Lung (tissue), 11 donors: ENCODE measurements at regions not wholly inside any gene's neighbourhood (a gene's known extent, or its start where the extent isn't known, plus 50 kb on each side); places are given as distances from the start of the nearest gene placed in this dataset.

Experiments used
- ATAC-seq: fragments of 200-7000 bp; cut with Tn5 transposase; one replicate; pipeline ENCODE4 v1.9.1; 2020; ENCODE audit warnings: moderate number of reproducible peaks; ENCODE audit not compliant: insufficient read depth, low FRiP score
- DNase-seq, 3 donors: peaks; one replicate each; pipeline ENCODE4 v3.0.0-alpha.2; 2013 to 2017
- H3K27ac ChIP-seq, 2 donors: one replicate each; pipeline ENCODE4 v1.5.1; 2013; ENCODE audit warnings: mild to moderate bottlenecking in 2 of 2, moderate library complexity in 2 of 2, control low read depth in 1 of 2, inconsistent platforms in 1 of 2, low read depth in 1 of 2, low read length in 1 of 2
- H3K27me3 ChIP-seq, 3 donors: one replicate each; pipeline ENCODE4 v1.5.1; 2013; ENCODE audit warnings: low read length in 2 of 3; ENCODE audit not compliant: control insufficient read depth in 3 of 3, insufficient read depth in 3 of 3
- H3K36me3 ChIP-seq, 4 donors: one replicate each; pipeline ENCODE4 v1.5.1; 2013; ENCODE audit warnings: low read length in 4 of 4, mild to moderate bottlenecking in 1 of 4, moderate library complexity in 1 of 4; ENCODE audit not compliant: control insufficient read depth in 4 of 4, insufficient read depth in 4 of 4
- H3K4me1 ChIP-seq, 5 donors: one replicate each; pipeline ENCODE4 v1.5.1; 2013; ENCODE audit warnings: low read length in 5 of 5, mild to moderate bottlenecking in 2 of 5, moderate library complexity in 1 of 5; ENCODE audit not compliant: control insufficient read depth in 5 of 5, insufficient read depth in 5 of 5
- H3K4me3 ChIP-seq: one replicate; pipeline ENCODE4 v1.5.1; 2013; ENCODE audit warnings: mild to moderate bottlenecking, control low read depth, moderate library complexity
- H3K9ac ChIP-seq, 2 donors: one replicate each; pipeline ENCODE4 v1.5.1; 2013; ENCODE audit warnings: low read length in 2 of 2, control low read depth in 1 of 2; ENCODE audit not compliant: insufficient read depth in 1 of 2
- H3K9me3 ChIP-seq, 4 donors: one replicate each; pipeline ENCODE4 v1.5.1; 2013; ENCODE audit warnings: low read length in 3 of 4, mild to moderate bottlenecking in 1 of 4, moderate library complexity in 1 of 4; ENCODE audit not compliant: control insufficient read depth in 4 of 4, insufficient read depth in 3 of 4
- WGBS, 2 donors: extraction: QIAGEN DNeasy Blood & Tissue Kit; methylation state at CpG; one replicate each; pipeline ENCODE4 v1.1.7; 2013; 5-methylcytosine and 5-hydroxymethylcytosine counted together
- TF ChIP-seq, protein P1 (sequence below): IDR thresholded peaks from 2 replicates; pipeline ENCODE4 v1.5.1; 2012; ENCODE audit warnings: mild to moderate bottlenecking; ENCODE audit errors: control extremely low read depth, extremely low read depth
- donor health status: control.
- donor health status: control.
- donor health status: Bipolar disorder and iron deficiency.
- donor health status: healthy.
- donor health status: DM: yes; HTN: yes; CAD: no.

DNA sequence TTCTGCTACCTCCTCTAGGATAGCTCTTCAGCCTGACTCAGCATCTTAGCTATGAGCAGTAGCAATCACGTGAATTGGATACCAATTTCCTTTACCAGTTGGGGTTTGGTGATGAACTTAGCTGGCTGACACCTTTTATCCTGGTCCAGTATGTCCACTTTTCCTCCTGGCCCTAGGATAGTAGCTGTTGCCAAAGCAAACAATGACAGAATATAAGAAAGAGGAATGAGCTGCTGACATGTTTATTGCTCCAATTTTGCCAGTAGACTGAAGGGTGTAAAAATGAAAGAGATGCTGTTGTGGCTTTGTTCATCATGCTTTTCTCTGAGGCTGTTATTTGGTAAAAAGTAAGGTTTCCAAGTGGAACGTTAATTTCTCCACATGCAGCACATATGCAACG, 168.3 kb upstream of the JAG1 start:
- TF ChIP-seq, protein P1, sequence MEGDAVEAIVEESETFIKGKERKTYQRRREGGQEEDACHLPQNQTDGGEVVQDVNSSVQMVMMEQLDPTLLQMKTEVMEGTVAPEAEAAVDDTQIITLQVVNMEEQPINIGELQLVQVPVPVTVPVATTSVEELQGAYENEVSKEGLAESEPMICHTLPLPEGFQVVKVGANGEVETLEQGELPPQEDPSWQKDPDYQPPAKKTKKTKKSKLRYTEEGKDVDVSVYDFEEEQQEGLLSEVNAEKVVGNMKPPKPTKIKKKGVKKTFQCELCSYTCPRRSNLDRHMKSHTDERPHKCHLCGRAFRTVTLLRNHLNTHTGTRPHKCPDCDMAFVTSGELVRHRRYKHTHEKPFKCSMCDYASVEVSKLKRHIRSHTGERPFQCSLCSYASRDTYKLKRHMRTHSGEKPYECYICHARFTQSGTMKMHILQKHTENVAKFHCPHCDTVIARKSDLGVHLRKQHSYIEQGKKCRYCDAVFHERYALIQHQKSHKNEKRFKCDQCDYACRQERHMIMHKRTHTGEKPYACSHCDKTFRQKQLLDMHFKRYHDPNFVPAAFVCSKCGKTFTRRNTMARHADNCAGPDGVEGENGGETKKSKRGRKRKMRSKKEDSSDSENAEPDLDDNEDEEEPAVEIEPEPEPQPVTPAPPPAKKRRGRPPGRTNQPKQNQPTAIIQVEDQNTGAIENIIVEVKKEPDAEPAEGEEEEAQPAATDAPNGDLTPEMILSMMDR: no peak
- Histone ChIP-seq H3K4me1 (no peaks in the 10 kb centered on the region), H3K36me3 (no peaks in the 10 kb centered on the region), H3K4me3 (no peak overlapping the region), H3K9ac (no peak overlapping the region), H3K27me3 (no peaks in the 10 kb centered on the region), H3K27ac (no peak overlapping the region), H3K9me3 (peaks cover 0 to 14% (median 4%) of the 10 kb centered on the region in 4 donors)
- ATAC-seq (no peak), DNase-seq (peak in 1 of 3 donors; percentile 18)
- 74 to 82% methylated on average over 3 of the region's 3 CpGs for WGBS, 2 donors

DNA sequence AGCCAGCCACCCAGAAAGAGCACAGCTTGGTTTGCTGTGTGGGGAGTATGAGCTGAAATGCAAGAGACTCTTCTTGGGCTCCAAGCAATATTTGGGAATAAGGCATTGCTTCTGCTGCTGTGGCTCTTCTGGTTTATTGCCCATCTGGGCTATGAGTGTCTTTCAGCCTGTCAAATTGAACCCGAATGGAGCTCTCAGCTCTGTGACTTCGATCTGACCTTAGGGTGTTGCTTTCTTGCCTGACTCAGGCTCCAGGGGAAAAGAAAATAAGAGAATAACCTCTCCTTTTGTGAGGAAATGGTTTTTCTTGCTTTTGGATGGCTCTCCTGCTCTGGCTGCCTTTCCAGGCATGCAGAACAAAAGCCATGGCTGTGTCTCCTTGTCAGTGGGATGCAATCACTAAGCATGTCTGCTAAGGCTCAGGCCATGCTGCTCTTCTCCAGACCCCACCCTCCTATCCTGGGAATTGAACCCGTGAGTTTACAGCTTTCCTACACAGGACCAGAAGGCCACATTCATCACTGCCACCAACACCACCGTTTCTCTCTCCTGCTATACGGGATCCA, 169.4 kb upstream of the JAG1 start:
- no peak overlapping the region for H3K4me3 ChIP-seq
- no peaks in the 10 kb centered on the region for H3K36me3 ChIP-seq
- peaks cover 0 to 14% (median 4%) of the 10 kb centered on the region in 4 donors for H3K9me3 ChIP-seq
- H3K4me1 ChIP-seq: no peaks in the 10 kb centered on the region
- ATAC-seq: no peak
- no peak overlapping the region for H3K9ac ChIP-seq
- no peak overlapping the region for H3K27ac ChIP-seq
- 75 to 85% methylated on average over 5 of the region's 5 CpGs for WGBS, 2 donors
- TF ChIP-seq, protein P1: no peak
- DNase-seq: no peak
- H3K27me3 ChIP-seq: no peaks in the 10 kb centered on the region

DNA sequence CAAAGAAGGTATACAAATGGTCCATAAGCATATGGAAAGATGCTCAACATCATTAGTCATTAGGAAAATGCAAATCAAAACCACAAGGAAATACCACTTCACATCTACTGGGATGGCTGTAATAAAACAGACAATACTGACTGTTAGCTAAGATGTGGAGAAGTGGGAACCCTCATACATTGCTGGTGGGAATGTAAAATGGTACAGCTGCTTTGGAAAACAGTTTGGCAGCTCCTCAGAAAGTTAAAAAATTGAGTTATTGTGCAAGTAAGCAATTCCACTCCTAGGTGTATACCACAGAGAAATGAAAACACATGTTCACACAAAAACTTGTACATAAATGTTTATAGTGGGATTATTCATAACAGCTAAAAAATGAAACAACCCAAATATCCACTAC, 173.0 kb upstream of the JAG1 start:
- DNase-seq: no peak
- Histone ChIP-seq H3K27me3 (no peaks in the 10 kb centered on the region), H3K9ac (no peak overlapping the region), H3K36me3 (no peaks in the 10 kb centered on the region), H3K4me1 (no peaks in the 10 kb centered on the region), H3K9me3 (peaks cover 0 to 10% (median 4%) of the 10 kb centered on the region in 4 donors), H3K4me3 (no peak overlapping the region), H3K27ac (no peak overlapping the region)
- TF ChIP-seq, protein P1: no peak
- ATAC-seq: no peak

DNA sequence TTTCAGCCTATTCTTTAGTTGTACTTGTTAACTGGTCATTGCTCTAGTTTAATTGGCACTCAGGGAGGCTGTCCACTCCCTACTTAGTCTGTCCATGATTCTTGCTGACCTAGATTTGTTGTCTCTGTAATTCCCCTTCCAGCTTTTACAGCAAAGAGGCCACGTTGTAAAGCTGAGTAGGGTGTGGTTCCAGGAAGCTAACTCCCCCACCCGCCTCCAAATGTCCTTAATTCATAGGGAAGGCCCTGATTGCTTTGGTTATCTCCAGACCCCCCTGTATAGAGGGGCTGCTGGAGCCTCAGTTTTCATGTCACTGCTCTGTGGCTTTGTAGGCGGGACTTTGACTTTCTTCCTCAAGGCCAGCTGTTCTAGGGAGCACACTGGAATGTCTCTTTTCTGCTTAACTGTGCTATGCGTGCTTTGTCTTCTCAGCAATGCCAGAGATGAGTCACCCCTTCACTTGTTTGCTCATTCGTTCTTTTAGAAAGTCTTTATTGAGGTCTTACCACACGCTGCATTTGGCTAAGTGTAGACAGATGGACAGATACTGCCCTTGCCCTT, 175.1 kb upstream of the JAG1 start:
- WGBS, 2 donors: 60 to 74% methylated on average over 6 of the region's 6 CpGs
- TF ChIP-seq, protein P1: no peak
- Histone ChIP-seq H3K36me3 (no peaks in the 10 kb centered on the region), H3K27ac (peak overlapping the region in 1 of 2 donors; percentile 26), H3K9me3 (no peaks in the 10 kb centered on the region), H3K9ac (no peak overlapping the region), H3K27me3 (no peaks in the 10 kb centered on the region), H3K4me3 (no peak overlapping the region), H3K4me1 (no peaks in the 10 kb centered on the region)
- no peak for DNase-seq
- ATAC-seq: peak; percentile 64
